GM18507 (cell line): ENCODE measurements at regions not wholly inside any gene's neighbourhood (a gene's known extent, or its start where the extent isn't known, plus 50 kb on each side); places are given as distances from the start of the nearest gene placed in this dataset.
A peak's percentile ranks its signal among the peaks of the same experiment; 100 is the strongest.
"Not testable (repeated sequence)": the region's sequence is repeated elsewhere in the genome, so short reads cannot be mapped to it uniquely, and the experiment has no call there.

Source experiments
- DNase-seq: peaks from one replicate; pipeline ENCODE4 v3.0.0; 2011; ENCODE audit warnings: low read depth; ENCODE audit not compliant: insufficient read length; ENCODE audit errors: extremely low spot score
- FAIRE-seq: peaks from 2 replicates; lab custom pipeline; 2011; peaks lifted over from hg19 to GRCh38; lab: Jason Lieb, UNC

GRCh38 chrX:65971151-65971550 lies 68.7 kb downstream of the VSIG4 start:
- no peak for FAIRE-seq
- no peak for DNase-seq

GRCh38 chrX:65967159-65967558 lies 72.7 kb downstream of the VSIG4 start:
- not testable (repeated sequence) for DNase-seq, FAIRE-seq

- DNase-seq: no peak
- no peak for FAIRE-seq
These were observed 78.2 kb downstream of the VSIG4 start for GRCh38 chrX:65961714-65962113.

GRCh38 chrX:65948103-65948502 lies 91.8 kb downstream of the VSIG4 start:
- DNase-seq (no peak), FAIRE-seq (no peak)

GRCh38 chrX:65941775-65942174 lies 98.1 kb downstream of the VSIG4 start:
- DNase-seq: no peak
- no peak for FAIRE-seq

GRCh38 chrX:65933085-65933589 lies 106.7 kb downstream of the VSIG4 start:
- DNase-seq (no peak), FAIRE-seq (peak; percentile 67)

- DNase-seq: no peak
- FAIRE-seq: no peak
These were observed 107.5 kb downstream of the VSIG4 start for GRCh38 chrX:65932173-65933084.

- no peak for DNase-seq
- FAIRE-seq: no peak
These were observed 111.4 kb downstream of the VSIG4 start for GRCh38 chrX:65928522-65928921.

- not testable (repeated sequence) for FAIRE-seq
These were observed 112.5 kb downstream of the VSIG4 start for GRCh38 chrX:65927386-65927785.

GRCh38 chrX:65926095-65927019 lies 113.5 kb downstream of the VSIG4 start:
- FAIRE-seq (peak; percentile 89), DNase-seq (no peak)

More at GRCh38 chrX:65927386-65927785, 112.5 kb downstream of the VSIG4 start:
- DNase-seq: not testable (repeated sequence)

GRCh38 chrX:65925592-65925991 lies 114.3 kb downstream of the VSIG4 start:
- FAIRE-seq (no peak), DNase-seq (no peak)

GRCh38 chrX:65925005-65925404 lies 114.9 kb downstream of the VSIG4 start:
- FAIRE-seq (no peak), DNase-seq (no peak)

- DNase-seq (no peak), FAIRE-seq (no peak)
These were observed 118.5 kb downstream of the VSIG4 start for GRCh38 chrX:65921363-65921762.

GRCh38 chrX:65920620-65921019 lies 119.3 kb downstream of the VSIG4 start:
- FAIRE-seq: peak; percentile 84
- DNase-seq: no peak

GRCh38 chrX:65910899-65911298 lies 129.0 kb downstream of the VSIG4 start:
- FAIRE-seq (no peak), DNase-seq (no peak)

- DNase-seq (no peak), FAIRE-seq (no peak)
These were observed 136.1 kb downstream of the VSIG4 start for GRCh38 chrX:65903750-65904149.

- no peak for DNase-seq
- no peak for FAIRE-seq
These were observed 137.9 kb downstream of the VSIG4 start for GRCh38 chrX:65902011-65902410.

- DNase-seq (no peak), FAIRE-seq (peak; percentile 5)
These were observed 138.7 kb downstream of the VSIG4 start for GRCh38 chrX:65900850-65901844.

GRCh38 chrX:65894133-65894532 lies 145.7 kb downstream of the VSIG4 start:
- FAIRE-seq: no peak
- no peak for DNase-seq
